Endothelial cell of umbilical vein (primary cell): ENCODE measurements at regions not wholly inside any gene's neighbourhood (a gene's known extent, or its start where the extent isn't known, plus 50 kb on each side); places are given as distances from the start of the nearest gene placed in this dataset.

Experiments
- GATA2 ChIP-seq: IDR thresholded peaks from 2 replicates; pipeline ENCODE4 v1.7.0; 2011; ENCODE audit warnings: low read depth, mild to moderate bottlenecking, moderate library complexity, mixed read lengths, low read length; ENCODE audit not compliant: insufficient read length, insufficient read depth
- TF ChIP-seq, protein P1 (sequence below), 2 donors: IDR thresholded peaks; 1 replicate in 1 of 2; 2 replicates in 1 of 2; pipeline ENCODE4 v1.5.1; 2011; ENCODE audit warnings: low read length in 2 of 2, mild to moderate bottlenecking in 2 of 2, moderate library complexity in 2 of 2, control low read depth in 1 of 2, inconsistent platforms in 1 of 2, low read depth in 1 of 2; ENCODE audit not compliant: insufficient read depth in 1 of 2; ENCODE audit errors: extremely low read depth in 1 of 2

DNA sequence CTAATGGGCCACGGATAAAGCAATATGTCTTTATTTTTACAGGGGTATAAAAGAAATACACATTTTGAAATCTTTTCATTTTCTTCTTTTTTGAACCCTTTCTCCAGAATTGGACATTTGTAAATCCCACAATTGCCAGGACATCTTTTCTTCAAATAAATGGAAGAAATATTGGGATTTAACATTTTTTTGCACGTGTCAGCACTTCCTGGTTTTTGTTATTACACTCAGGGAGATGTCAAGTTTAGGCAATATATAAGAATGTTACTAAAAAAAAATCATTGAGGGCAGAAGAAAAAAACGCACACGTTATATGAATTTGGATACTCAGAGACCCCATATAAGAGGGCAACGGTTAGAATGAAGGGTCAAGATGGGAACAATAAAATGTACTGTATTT is 78.3 kb upstream of the TMCO5A start:
- TF ChIP-seq, protein P1, sequence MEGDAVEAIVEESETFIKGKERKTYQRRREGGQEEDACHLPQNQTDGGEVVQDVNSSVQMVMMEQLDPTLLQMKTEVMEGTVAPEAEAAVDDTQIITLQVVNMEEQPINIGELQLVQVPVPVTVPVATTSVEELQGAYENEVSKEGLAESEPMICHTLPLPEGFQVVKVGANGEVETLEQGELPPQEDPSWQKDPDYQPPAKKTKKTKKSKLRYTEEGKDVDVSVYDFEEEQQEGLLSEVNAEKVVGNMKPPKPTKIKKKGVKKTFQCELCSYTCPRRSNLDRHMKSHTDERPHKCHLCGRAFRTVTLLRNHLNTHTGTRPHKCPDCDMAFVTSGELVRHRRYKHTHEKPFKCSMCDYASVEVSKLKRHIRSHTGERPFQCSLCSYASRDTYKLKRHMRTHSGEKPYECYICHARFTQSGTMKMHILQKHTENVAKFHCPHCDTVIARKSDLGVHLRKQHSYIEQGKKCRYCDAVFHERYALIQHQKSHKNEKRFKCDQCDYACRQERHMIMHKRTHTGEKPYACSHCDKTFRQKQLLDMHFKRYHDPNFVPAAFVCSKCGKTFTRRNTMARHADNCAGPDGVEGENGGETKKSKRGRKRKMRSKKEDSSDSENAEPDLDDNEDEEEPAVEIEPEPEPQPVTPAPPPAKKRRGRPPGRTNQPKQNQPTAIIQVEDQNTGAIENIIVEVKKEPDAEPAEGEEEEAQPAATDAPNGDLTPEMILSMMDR (IDR thresholded peaks at IDR 0.05; ENCODE audit: extremely low read depth in 1 of 2, insufficient read depth in 1 of 2, low read depth in 1 of 2, low read length in 2 of 2), result no peak
- TF ChIP-seq GATA2, result no peak
